Tongue (tissue), 1 donor: ENCODE measurements at regions not wholly inside any gene's neighbourhood (a gene's known extent, or its start where the extent isn't known, plus 50 kb on each side); places are given as distances from the start of the nearest gene placed in this dataset.
"Not testable (repeated sequence)": the region's sequence is repeated elsewhere in the genome, so short reads cannot be mapped to it uniquely, and the experiment has no call there.

ENCODE experiments used
- DNase-seq: peaks from one replicate; pipeline ENCODE4 v3.0.0-alpha.2; 2015

- DNase-seq, result peak; percentile 67
Measured at GRCh38 chr3:74273091-74273490, 341.4 kb downstream of the CNTN3 start.

- DNase-seq, result no peak
Measured at GRCh38 chr3:74271541-74271940, 342.9 kb downstream of the CNTN3 start.

GRCh38 chr3:74269689-74270088, 344.8 kb downstream of the CNTN3 start:
- DNase-seq, result no peak

GRCh38 chr3:74268753-74269152, 345.7 kb downstream of the CNTN3 start:
- DNase-seq, result no peak

- DNase-seq, result peak; percentile 77
Measured at GRCh38 chr3:74267588-74268184, 346.8 kb downstream of the CNTN3 start.

- DNase-seq, result no peak
Measured at GRCh38 chr3:74267131-74267530, 347.3 kb downstream of the CNTN3 start.

GRCh38 chr3:74265069-74265468, 349.4 kb downstream of the CNTN3 start:
- no peak for DNase-seq

GRCh38 chr3:74263031-74263430, 351.4 kb downstream of the CNTN3 start:
- DNase-seq, result no peak

GRCh38 chr3:74233091-74233490, 381.4 kb downstream of the CNTN3 start:
- DNase-seq, result no peak

GRCh38 chr3:74217467-74217866, 397.0 kb downstream of the CNTN3 start:
- no peak for DNase-seq

- no peak for DNase-seq
Measured at GRCh38 chr3:74214286-74214685, 400.2 kb downstream of the CNTN3 start.

GRCh38 chr3:74210739-74211138, 403.7 kb downstream of the CNTN3 start:
- DNase-seq, result no peak

- no peak for DNase-seq
Measured at GRCh38 chr3:74200952-74201351, 413.5 kb downstream of the CNTN3 start.

- not testable (repeated sequence) for DNase-seq
Measured at GRCh38 chr3:74178664-74179063, 435.8 kb downstream of the CNTN3 start.

GRCh38 chr3:74173090-74173489, 441.4 kb downstream of the CNTN3 start:
- peak; percentile 9 for DNase-seq

- DNase-seq, result no peak
Measured at GRCh38 chr3:74167926-74168325, 446.5 kb downstream of the CNTN3 start.

- DNase-seq, result no peak
Measured at GRCh38 chr3:74165211-74165610, 449.2 kb downstream of the CNTN3 start.

GRCh38 chr3:74149466-74149865, 465.0 kb downstream of the CNTN3 start:
- no peak for DNase-seq

GRCh38 chr3:74145277-74145676, 469.2 kb downstream of the CNTN3 start:
- DNase-seq, result no peak

- DNase-seq, result no peak
Measured at GRCh38 chr3:74139648-74140047, 474.8 kb downstream of the CNTN3 start.

- DNase-seq, result no peak
Measured at GRCh38 chr3:74137790-74138189, 476.7 kb downstream of the CNTN3 start.

GRCh38 chr3:74135808-74136207, 478.7 kb downstream of the CNTN3 start:
- no peak for DNase-seq

- no peak for DNase-seq
Measured at GRCh38 chr3:74134831-74135230, 479.6 kb downstream of the CNTN3 start.

- not testable (repeated sequence) for DNase-seq
Measured at GRCh38 chr3:74131546-74132328, 482.7 kb downstream of the CNTN3 start.
